NCI-H526 treated with DMSO at 0.1 percent for 48 hours (cell line): ENCODE measurements at regions not wholly inside any gene's neighbourhood (a gene's known extent, or its start where the extent isn't known, plus 50 kb on each side); places are given as distances from the start of the nearest gene placed in this dataset.
"Not testable (repeated sequence)": the region's sequence is repeated elsewhere in the genome, so short reads cannot be mapped to it uniquely, and the experiment has no call there.

Experiments used
- DNase-seq: peaks from one replicate; lab custom pipeline; 2025; lab: John Stamatoyannopoulos, UW

DNA sequence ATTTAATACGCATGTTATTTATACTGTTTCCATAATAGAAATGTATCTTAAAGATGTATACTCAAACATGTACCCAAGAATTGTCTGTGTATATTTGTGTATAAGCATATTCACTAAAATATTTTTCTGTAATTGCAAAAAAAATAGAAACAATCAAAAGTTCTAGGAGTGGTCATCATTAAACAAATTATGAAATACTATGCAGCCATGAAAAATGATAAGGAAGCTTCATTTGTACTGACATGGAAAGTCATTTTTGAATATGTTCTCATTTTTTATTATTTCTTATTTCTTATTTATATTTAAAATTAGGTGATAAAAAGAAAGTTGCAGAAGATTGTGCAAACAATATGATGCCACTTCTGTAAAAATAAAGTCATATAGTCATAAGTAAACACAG, 400.0 kb upstream of the AUTS2 start:
- DNase-seq = no peak

DNA sequence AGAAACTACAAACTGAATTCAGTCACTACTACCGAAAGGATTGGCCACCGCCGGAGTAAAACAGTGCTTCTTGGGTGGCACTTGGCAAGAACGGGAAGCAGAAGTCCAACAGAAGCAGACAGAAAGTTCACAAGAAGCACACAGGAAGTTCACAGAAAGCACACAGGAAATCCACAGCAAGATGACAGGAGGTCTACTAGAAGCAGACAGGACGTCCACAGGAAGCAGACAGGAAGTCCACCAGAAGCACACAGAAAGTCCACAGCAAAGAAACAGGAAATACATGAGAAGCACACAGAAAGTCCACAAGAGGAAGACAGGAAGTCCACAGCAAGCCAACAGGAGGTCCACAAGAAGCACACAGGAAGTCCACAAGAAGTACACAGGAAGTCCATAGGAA, 399.2 kb upstream of the AUTS2 start:
- DNase-seq = no peak

DNA sequence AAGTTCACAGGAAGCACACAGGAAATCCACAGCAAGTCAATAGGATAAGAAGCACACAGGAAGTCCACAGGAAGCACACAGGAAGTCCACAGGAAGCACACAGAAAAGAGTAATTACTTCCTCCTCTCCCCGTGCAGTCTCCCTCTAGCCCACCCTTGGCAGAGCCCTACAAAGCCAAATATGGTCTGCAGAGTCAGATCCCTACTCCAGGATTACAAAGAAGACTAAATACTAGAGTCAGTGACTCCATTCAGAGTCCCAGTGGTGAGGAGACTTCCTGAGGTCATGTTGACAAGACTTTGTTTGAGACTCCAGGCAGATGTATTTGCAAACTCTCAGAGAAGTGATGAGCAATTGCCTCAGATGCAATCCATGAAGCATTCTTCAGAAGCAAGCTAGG, 398.6 kb upstream of the AUTS2 start:
- no peak for DNase-seq

- no peak for DNase-seq
These were observed 394.4 kb upstream of the AUTS2 start for GRCh38 chr7:69203871-69204270.

GRCh38 chr7:69204943-69205342, 393.3 kb upstream of the AUTS2 start:
- no peak for DNase-seq

- DNase-seq = no peak
These were observed 392.7 kb upstream of the AUTS2 start for GRCh38 chr7:69205581-69205980.

- no peak for DNase-seq
These were observed 390.0 kb upstream of the AUTS2 start for GRCh38 chr7:69208276-69208675.

- no peak for DNase-seq
These were observed 389.4 kb upstream of the AUTS2 start for GRCh38 chr7:69208848-69209247.

- DNase-seq = no peak
These were observed 386.9 kb upstream of the AUTS2 start for GRCh38 chr7:69211336-69211735.

GRCh38 chr7:69211739-69212138, 386.5 kb upstream of the AUTS2 start:
- peak; percentile 40 for DNase-seq

GRCh38 chr7:69213878-69214277, 384.4 kb upstream of the AUTS2 start:
- no peak for DNase-seq

DNA sequence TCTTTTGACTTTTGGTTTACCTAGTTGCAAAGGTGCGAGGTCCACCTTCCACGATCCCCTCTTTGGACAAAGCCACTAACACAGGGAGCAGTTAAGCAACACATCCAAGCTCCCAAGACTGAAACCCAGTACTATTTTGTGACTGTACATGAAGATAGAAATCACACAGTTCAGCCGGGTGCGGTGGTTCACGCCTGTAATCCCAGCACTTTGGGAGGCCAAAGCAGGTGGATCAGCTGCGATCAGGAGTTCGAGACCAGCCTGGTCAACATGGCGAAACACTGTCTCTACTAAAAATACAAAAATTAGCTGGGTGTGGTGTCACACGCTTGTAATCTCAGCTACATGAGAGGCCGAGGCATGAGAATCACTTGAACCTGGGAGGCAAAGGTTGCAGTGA, 382.8 kb upstream of the AUTS2 start:
- DNase-seq = not testable (repeated sequence)

DNA sequence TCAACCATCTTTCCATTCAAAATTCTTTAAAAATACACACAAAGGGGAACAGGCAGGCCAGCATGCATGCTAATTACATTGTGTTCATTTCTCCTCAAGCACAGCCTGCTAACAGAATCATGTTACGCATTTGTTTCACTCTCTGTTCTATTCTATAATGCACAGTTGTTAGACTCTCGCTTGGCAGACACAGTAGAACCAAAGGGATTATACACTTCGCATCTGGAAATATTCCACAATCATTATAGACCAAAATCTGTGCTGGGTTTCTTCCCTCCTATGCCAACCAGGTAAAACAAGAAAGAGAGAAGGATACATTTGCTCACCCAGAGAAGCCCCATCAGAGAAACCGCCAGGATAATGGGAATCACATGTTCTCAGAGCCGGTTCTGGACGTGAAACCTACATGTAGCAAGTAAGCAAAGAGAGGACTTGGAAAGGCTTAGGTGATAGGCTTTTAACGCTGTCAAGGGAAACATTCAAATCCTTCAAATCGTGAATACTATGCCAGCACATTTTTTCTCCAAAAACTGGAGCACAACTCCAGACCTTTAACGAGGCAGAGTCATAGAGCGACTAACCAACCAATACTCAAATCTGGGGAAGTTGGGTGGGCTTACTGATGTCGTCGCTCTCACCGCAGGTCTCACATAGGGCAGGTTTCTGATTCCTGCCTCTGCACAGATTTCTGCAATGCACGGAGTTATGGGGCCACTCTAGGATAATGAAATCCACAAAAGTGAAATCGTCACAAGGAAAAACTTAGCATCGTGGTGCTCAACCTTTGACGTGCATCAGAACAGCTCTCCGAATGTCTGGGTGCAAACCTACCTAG, 380.5 kb upstream of the AUTS2 start:
- DNase-seq = no peak

GRCh38 chr7:69218576-69218975, 379.7 kb upstream of the AUTS2 start:
- DNase-seq = no peak

GRCh38 chr7:69219381-69219780, 378.9 kb upstream of the AUTS2 start:
- DNase-seq = no peak

GRCh38 chr7:69225259-69225943, 372.9 kb upstream of the AUTS2 start:
- no peak for DNase-seq

DNA sequence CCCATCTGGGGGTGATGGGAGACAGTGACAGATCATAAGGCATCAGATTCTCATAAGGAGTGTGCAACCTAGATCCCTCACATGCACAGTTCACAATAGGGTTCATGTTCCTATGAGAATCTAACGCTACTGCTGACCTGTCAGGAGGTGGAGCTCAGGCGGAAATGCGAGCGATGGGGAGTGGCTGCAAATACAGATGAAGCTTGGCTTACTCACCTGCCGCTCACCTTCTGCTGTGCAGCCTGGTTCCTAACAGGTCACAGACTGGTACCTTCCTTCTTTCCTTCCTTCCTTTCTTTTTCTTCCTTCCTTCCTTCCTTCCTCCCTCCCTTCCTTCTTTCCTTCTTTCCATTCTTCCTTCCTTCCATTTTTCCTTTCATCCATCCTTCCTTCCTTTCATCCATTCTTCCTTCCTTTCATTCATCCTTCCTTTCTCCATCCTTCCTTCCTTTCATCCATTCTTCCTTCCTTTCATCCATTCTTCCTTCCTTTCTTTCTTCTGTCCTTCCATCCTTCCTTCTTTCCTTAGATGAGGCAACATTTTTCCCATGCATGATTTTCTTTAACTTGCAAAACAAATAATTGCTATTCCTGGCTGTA, 370.0 kb upstream of the AUTS2 start:
- no peak for DNase-seq

DNA sequence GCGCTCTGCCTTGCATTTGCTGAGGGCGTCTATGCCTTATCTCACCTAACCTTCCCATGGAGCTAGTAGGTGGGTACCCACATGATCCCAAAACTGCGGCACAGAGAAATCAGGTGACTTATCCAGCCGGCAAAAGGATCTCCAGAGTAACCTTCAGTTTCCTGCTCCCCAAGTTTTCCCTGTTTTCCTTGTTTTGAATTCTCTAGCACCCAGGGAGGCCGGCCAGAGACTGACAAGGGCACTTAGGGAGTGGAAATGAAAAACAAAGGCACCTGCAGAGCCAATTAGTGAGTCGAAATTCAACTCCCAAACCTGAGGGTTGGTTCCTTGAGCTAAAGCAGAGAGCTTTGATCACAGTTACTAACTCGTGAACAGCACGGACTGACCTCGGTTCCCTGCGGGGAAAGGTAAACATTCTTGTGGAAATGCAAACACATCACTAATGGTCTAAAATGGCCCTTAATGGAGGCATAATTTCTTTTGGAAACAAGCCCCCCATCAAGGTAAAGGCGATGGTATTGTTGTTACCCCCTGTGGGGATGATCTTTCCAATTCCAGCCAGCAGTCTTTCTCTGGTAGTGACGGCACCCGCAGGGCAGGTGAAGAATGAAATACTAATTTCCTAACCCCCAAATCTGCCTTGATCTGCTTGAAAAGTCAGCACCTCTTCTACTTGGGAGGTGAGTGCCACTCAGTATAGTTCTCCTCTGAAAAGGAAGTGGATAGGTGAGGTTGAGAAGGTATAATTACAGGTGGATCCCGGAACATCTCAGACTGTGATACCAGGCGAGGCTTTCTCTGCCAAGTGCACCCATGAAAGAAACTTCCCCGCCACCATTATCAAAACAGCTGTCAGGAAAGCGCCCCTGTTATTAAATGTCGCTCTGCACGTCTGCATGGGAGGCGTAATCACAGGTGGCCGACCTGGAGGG, 365.6 kb upstream of the AUTS2 start:
- DNase-seq = no peak

GRCh38 chr7:69237541-69237940, 360.7 kb upstream of the AUTS2 start:
- no peak for DNase-seq

- DNase-seq = no peak
These were observed 355.3 kb upstream of the AUTS2 start for GRCh38 chr7:69243016-69243415.

- DNase-seq = no peak
These were observed 353.6 kb upstream of the AUTS2 start for GRCh38 chr7:69244701-69245100.

DNA sequence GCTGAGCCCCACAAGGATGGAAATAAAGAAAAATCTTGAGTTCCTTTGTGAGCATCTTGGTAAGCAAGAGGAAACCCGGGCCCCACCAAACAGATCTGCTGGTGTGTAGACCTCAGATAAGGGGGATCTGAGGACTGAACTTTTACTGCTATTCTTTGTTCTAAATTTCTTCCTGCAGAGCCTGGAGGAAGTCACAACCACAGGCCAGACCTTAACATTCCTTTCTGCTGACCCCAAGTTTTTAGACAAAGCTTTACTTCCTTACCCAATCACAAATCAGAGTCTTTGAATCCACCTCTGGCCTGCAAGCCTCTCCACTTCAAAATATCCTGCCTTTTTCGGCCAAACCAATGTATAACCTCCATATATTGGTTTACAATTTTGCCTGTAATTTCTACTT, 352.6 kb upstream of the AUTS2 start:
- DNase-seq = no peak
